A673 (cell line): ENCODE measurements at regions not wholly inside any gene's neighbourhood (a gene's known extent, or its start where the extent isn't known, plus 50 kb on each side); places are given as distances from the start of the nearest gene placed in this dataset.

ENCODE experiments used
- EZH2 ChIP-seq: fragments of 200-600 bp; sonication (generic); IDR thresholded peaks from 2 replicates; pipeline ENCODE4 v1.6.1; 2017; ENCODE audit warnings: borderline replicate concordance, low read depth, mild to moderate bottlenecking, mixed read lengths, antibody characterized with exemption, low read length; ENCODE audit not compliant: poor library complexity, severe bottlenecking
- TF ChIP-seq, protein P1 (sequence below): fragments of 300-800, 200-600 bp; sonication (generic); conservative IDR thresholded peaks from 2 replicates; pipeline ENCODE4 v1.5.1; 2017; ENCODE audit warnings: low read depth, mild to moderate bottlenecking, antibody characterized with exemption, low read length, moderate library complexity, mixed read lengths

DNA sequence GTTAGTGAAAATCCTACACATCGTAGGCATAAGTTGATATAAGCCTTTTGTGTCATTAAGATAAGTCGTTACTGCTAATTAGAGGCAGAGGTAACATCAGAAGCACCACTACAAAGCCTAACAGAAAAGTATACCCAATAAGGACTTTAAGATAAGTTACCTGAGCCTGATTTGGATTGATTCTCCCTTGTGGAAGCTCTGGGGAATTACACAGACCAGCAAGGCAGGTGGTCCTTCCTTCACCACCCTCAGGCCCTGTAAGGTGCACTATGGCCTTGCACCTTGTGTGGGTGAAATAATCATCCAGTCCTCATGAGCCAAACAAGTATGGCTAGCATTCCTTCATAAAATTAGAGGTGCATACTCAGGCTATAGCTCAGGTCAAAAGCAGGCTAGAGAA, 166.7 kb upstream of the CHRM3 start:
- TF ChIP-seq, protein P1, sequence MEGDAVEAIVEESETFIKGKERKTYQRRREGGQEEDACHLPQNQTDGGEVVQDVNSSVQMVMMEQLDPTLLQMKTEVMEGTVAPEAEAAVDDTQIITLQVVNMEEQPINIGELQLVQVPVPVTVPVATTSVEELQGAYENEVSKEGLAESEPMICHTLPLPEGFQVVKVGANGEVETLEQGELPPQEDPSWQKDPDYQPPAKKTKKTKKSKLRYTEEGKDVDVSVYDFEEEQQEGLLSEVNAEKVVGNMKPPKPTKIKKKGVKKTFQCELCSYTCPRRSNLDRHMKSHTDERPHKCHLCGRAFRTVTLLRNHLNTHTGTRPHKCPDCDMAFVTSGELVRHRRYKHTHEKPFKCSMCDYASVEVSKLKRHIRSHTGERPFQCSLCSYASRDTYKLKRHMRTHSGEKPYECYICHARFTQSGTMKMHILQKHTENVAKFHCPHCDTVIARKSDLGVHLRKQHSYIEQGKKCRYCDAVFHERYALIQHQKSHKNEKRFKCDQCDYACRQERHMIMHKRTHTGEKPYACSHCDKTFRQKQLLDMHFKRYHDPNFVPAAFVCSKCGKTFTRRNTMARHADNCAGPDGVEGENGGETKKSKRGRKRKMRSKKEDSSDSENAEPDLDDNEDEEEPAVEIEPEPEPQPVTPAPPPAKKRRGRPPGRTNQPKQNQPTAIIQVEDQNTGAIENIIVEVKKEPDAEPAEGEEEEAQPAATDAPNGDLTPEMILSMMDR, result no peak
- TF ChIP-seq EZH2, result no peak
